BLaER1 treated with 17β-estradiol and CSF1 and Interleukin-3, amounts not matched to agents 10 nM and 100 nM (cell line): ENCODE measurements at regions not wholly inside any gene's neighbourhood (a gene's known extent, or its start where the extent isn't known, plus 50 kb on each side); places are given as distances from the start of the nearest gene placed in this dataset.

ENCODE experiments used
- H3K27ac ChIP-seq, 11 experiments: shearing (Covaris generic); formaldehyde crosslinking; 2 replicates each; pipeline ENCODE4 v1.8.1; 2022
- H3K27me3 ChIP-seq, 11 experiments: shearing (Covaris generic); formaldehyde crosslinking; 2 replicates each; pipeline ENCODE4 v1.8.1; 2022
- H3K36me3 ChIP-seq, 11 experiments: shearing (Covaris generic); formaldehyde crosslinking; 2 replicates each; pipeline ENCODE4 v1.8.1; 2022
- H3K4me1 ChIP-seq, 10 experiments: shearing (Covaris generic); formaldehyde crosslinking; 2 replicates each; pipeline ENCODE4 v1.8.1; 2022
- H3K4me2 ChIP-seq, 11 experiments: shearing (Covaris generic); formaldehyde crosslinking; 2 replicates each; pipeline ENCODE4 v1.8.1; 2022
- H3K4me3 ChIP-seq, 10 experiments: shearing (Covaris generic); formaldehyde crosslinking; 2 replicates each; pipeline ENCODE4 v1.8.1; 2022
- H3K9ac ChIP-seq, 11 experiments: shearing (Covaris generic); formaldehyde crosslinking; 2 replicates each; pipeline ENCODE4 v1.8.1; 2022
- H3K9me3 ChIP-seq, 11 experiments: shearing (Covaris generic); formaldehyde crosslinking; replicated peaks in 1 of 11; 2 replicates each; pipeline ENCODE4 v1.8.1; 2022
- H4K20me1 ChIP-seq, 11 experiments: shearing (Covaris generic); formaldehyde crosslinking; 2 replicates each; pipeline ENCODE4 v1.8.1; 2022
- Cebpa-rat ChIP-seq, 11 experiments: shearing (Covaris generic); IDR thresholded peaks; 2 replicates each; pipeline ENCODE4 v1.8.1; 2022

GRCh38 chr2:180306346-180306745, 299.2 kb upstream of the CWC22 start:
- Histone ChIP-seq H3K4me1 (peaks cover 0 to 22% (median 13%) of the 10 kb centered on the region in 10 experiments; a peak in 11 of 20 replicates), H4K20me1 (no peaks in the 10 kb centered on the region), H3K36me3 (no peaks in the 10 kb centered on the region), H3K4me3 (no peak overlapping the region), H3K9ac (no peak overlapping the region), H3K27me3 (no peaks in the 10 kb centered on the region), H3K4me2 (no peak overlapping the region; a peak in 1 of 22 replicates), H3K9me3 (0 out of 22 replicates have a peak, but pooled peaks cover 0 to 8% (median 0%) of the 10 kb centered on the region in 11 experiments), H3K27ac (0 out of 22 replicates have a peak overlapping the region, but pooled peaks of 1 of the 11 experiments have one; percentile 6)
- TF ChIP-seq Cebpa-rat (IDR thresholded peaks at IDR 0.05) = no peak

GRCh38 chr2:180291552-180292421, 284.7 kb upstream of the CWC22 start:
- no peaks in the 10 kb centered on the region for H3K27me3 ChIP-seq
- no peaks in the 10 kb centered on the region for H4K20me1 ChIP-seq
- peak overlapping the region in 6 of 11 experiments; percentile 2 to 57 (median 16); a peak in 8 of 22 replicates for H3K4me2 ChIP-seq
- no peaks in the 10 kb centered on the region for H3K36me3 ChIP-seq
- peaks cover 0 to 6% (median 4%) of the 10 kb centered on the region in 11 experiments; a peak in 9 of 22 replicates for H3K9me3 ChIP-seq
- no peak overlapping the region for H3K4me3 ChIP-seq
- no peak overlapping the region for H3K27ac ChIP-seq
- no peak overlapping the region for H3K9ac ChIP-seq
- no peak for TF ChIP-seq Cebpa-rat (IDR thresholded peaks at IDR 0.05)
- H3K4me1 ChIP-seq = peaks cover 0 to 18% (median 8%) of the 10 kb centered on the region in 10 experiments; a peak in 9 of 20 replicates

- TF ChIP-seq Cebpa-rat (IDR thresholded peaks at IDR 0.05) = no peak; a peak in 1 of 22 replicates
- Histone ChIP-seq H3K36me3 (no peaks in the 10 kb centered on the region), H3K27ac (no peak overlapping the region), H3K9me3 (peaks cover 0 to 6% (median 4%) of the 10 kb centered on the region in 11 experiments; a peak in 9 of 22 replicates), H3K9ac (no peak overlapping the region), H3K4me2 (peak overlapping the region in 6 of 11 experiments; percentile 2 to 57 (median 16); a peak in 8 of 22 replicates), H4K20me1 (no peaks in the 10 kb centered on the region), H3K4me3 (no peak overlapping the region), H3K4me1 (peaks cover 0 to 18% (median 8%) of the 10 kb centered on the region in 10 experiments; a peak in 9 of 20 replicates), H3K27me3 (no peaks in the 10 kb centered on the region)
Measured at GRCh38 chr2:180291060-180291459, 284.0 kb upstream of the CWC22 start.

DNA sequence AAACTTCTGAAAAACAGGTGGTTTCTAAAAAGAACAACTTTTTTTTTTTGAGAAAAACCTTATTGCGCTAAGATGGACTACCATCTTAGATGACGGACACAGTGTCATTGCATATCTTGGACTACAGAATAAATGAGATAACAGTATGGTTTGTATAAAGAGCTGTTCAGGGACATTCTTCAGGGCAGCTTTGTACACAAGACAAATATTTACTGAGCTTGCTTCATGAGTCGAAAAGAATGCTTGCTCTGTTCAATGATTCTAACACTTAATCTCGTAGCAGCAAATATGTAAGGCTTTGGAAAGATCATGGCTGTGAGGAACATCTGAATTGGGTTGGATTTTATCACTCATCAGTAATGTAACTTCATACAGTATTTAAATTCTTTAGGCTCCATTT, 282.5 kb upstream of the CWC22 start:
- no peaks in the 10 kb centered on the region for H3K27me3 ChIP-seq
- no peak for TF ChIP-seq Cebpa-rat (IDR thresholded peaks at IDR 0.05)
- peaks cover 0 to 6% (median 4%) of the 10 kb centered on the region in 11 experiments; a peak in 9 of 22 replicates for H3K9me3 ChIP-seq
- no peaks in the 10 kb centered on the region for H3K36me3 ChIP-seq
- peaks cover 0 to 18% (median 8%) of the 10 kb centered on the region in 10 experiments; a peak in 9 of 20 replicates for H3K4me1 ChIP-seq
- H3K27ac ChIP-seq = no peak overlapping the region
- no peak overlapping the region for H3K9ac ChIP-seq
- no peak overlapping the region for H3K4me3 ChIP-seq
- H4K20me1 ChIP-seq = no peaks in the 10 kb centered on the region
- H3K4me2 ChIP-seq = no peak overlapping the region

- Histone ChIP-seq H3K4me2 (no peak overlapping the region), H3K9me3 (no peaks in the 10 kb centered on the region), H3K27ac (no peak overlapping the region), H3K4me1 (no peaks in the 10 kb centered on the region), H3K9ac (no peak overlapping the region), H3K36me3 (no peaks in the 10 kb centered on the region), H3K4me3 (no peak overlapping the region), H3K27me3 (no peaks in the 10 kb centered on the region), H4K20me1 (no peaks in the 10 kb centered on the region)
- no peak for TF ChIP-seq Cebpa-rat (IDR thresholded peaks at IDR 0.05)
Measured at GRCh38 chr2:180279581-180279980, 272.5 kb upstream of the CWC22 start.

DNA sequence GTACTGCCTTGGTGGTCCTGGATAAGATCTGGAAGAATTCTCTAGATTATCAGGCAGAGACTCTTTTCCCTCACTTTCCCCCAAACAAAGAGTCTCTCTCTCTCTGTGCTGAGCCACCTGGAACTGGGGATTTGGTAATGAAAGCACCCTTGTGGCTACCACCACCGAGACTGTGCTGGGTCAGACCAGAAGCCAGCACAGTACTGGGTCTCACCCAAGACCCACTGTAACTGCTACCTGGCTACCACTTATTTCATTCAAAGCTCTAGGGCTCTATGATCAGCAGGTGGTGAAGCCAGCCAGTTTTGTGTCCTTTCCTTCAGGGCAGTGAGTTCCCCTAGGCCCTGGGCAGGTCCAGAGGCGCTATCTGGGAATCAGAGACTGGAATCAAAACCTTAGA, 269.6 kb upstream of the CWC22 start:
- TF ChIP-seq Cebpa-rat (IDR thresholded peaks at IDR 0.05) = no peak
- Histone ChIP-seq H3K9me3 (peaks cover 0 to 8% (median 0%) of the 10 kb centered on the region in 11 experiments; a peak in 2 of 22 replicates), H3K4me1 (no peaks in the 10 kb centered on the region), H4K20me1 (no peaks in the 10 kb centered on the region), H3K27me3 (no peaks in the 10 kb centered on the region), H3K9ac (no peak overlapping the region), H3K36me3 (no peaks in the 10 kb centered on the region), H3K27ac (no peak overlapping the region), H3K4me3 (no peak overlapping the region), H3K4me2 (no peak overlapping the region)

DNA sequence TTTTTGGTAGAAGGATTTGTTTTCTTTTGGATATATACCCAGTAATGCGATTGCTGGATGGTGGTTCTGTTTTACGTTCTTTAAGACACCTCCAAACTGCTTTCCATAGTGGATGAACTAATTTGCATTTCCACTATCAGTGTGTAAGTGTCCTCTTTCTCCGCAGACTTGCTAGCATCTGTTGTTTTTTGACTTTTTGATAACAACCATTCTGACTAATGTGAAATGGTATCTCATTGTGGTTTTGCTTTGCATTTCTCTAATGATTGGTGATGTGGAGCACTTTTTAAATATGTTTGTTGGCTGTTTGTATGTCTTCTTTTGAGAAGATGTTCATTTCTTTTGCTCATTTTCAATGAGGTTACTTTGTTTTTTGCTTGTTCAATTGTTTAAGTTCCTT, 260.9 kb upstream of the CWC22 start:
- no peaks in the 10 kb centered on the region for H3K4me1 ChIP-seq
- no peak overlapping the region for H3K9ac ChIP-seq
- H3K27ac ChIP-seq = no peak overlapping the region
- no peaks in the 10 kb centered on the region for H4K20me1 ChIP-seq
- no peak overlapping the region for H3K4me3 ChIP-seq
- no peaks in the 10 kb centered on the region for H3K36me3 ChIP-seq
- H3K9me3 ChIP-seq = peaks cover 4 to 23% (median 15%) of the 10 kb centered on the region in 11 experiments; a peak in 13 of 22 replicates
- H3K4me2 ChIP-seq = no peak overlapping the region
- H3K27me3 ChIP-seq = no peaks in the 10 kb centered on the region
- no peak for TF ChIP-seq Cebpa-rat (IDR thresholded peaks at IDR 0.05)

DNA sequence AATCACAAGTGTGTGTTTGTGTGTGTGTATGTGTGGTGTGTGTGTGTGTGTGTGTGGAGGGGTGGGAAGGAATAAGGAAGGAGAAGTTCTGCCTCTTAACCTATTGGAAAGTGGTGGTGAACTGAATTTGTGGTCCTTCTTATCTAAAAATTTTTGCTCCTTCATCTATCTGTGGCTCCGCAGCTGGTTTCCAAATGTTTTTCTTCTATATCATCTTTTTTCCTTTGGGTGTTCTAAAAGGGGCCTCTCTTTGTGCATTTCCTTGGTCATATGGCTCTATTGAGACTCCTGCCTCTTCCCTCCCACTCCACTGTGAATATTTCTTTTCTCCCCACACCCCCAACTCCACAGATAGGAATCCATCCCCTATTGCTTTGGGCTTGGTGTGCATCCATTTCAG, 254.9 kb upstream of the CWC22 start:
- no peak overlapping the region for H3K4me2 ChIP-seq
- no peaks in the 10 kb centered on the region for H3K27me3 ChIP-seq
- no peak overlapping the region for H3K27ac ChIP-seq
- no peaks in the 10 kb centered on the region for H3K9me3 ChIP-seq
- TF ChIP-seq Cebpa-rat (IDR thresholded peaks at IDR 0.05) = no peak
- no peak overlapping the region for H3K4me3 ChIP-seq
- H4K20me1 ChIP-seq = no peaks in the 10 kb centered on the region
- no peak overlapping the region for H3K9ac ChIP-seq
- H3K4me1 ChIP-seq = peaks cover 0 to 9% (median 0%) of the 10 kb centered on the region in 10 experiments; a peak in 2 of 20 replicates
- no peaks in the 10 kb centered on the region for H3K36me3 ChIP-seq

- no peaks in the 10 kb centered on the region for H3K27me3 ChIP-seq
- no peak overlapping the region for H3K4me2 ChIP-seq
- H3K9ac ChIP-seq = no peak overlapping the region
- H3K36me3 ChIP-seq = no peaks in the 10 kb centered on the region
- H4K20me1 ChIP-seq = no peaks in the 10 kb centered on the region
- H3K27ac ChIP-seq = no peak overlapping the region
- peaks cover 0 to 9% (median 0%) of the 10 kb centered on the region in 10 experiments; a peak in 2 of 20 replicates for H3K4me1 ChIP-seq
- TF ChIP-seq Cebpa-rat (IDR thresholded peaks at IDR 0.05) = no peak
- H3K9me3 ChIP-seq = no peaks in the 10 kb centered on the region
- H3K4me3 ChIP-seq = no peak overlapping the region
Measured at GRCh38 chr2:180258579-180258978, 251.5 kb upstream of the CWC22 start.
